GM12878 (cell line): ENCODE measurements at regions not wholly inside any gene's neighbourhood (a gene's known extent, or its start where the extent isn't known, plus 50 kb on each side); places are given as distances from the start of the nearest gene placed in this dataset.

Experiments used
- ATAC-seq: fragments of 200-7000 bp; cut with Tn5 transposase; 3 replicates; pipeline ENCODE4 v1.9.1; 2020; ENCODE audit warnings: mild to moderate bottlenecking, moderate library complexity
- BruUV-seq: library from RNA; stranded (reverse); fragments of 400-500 nt; replicated peaks from 2 replicates; lab custom pipeline; 2021; lab: Mats Ljungman, UMichigan
- CTCF ChIA-PET: fragments of 300-600 bp; sonication (Branson Sonifier 250); formaldehyde crosslinking; extraction: SDS; loops from one replicate; lab custom pipeline; 2021; ENCODE audit warnings: inconsistent platforms; lab: Yijun Ruan, JAX
- POLR2A ChIA-PET: fragments of 350-600 bp; formaldehyde crosslinking; extraction: SDS; loops from one replicate; lab custom pipeline; 2021; ENCODE audit warnings: inconsistent platforms; lab: Charles Lee
- RAD21 ChIA-PET: fragments of 300-600 bp; sonication (Branson Sonifier 250); formaldehyde crosslinking; loops from one replicate; lab custom pipeline; 2023; ENCODE audit warnings: antibody characterized with exemption; ENCODE audit not compliant: unreplicated experiment; lab: Charles Lee
- SMC1A ChIA-PET: fragments of 300-600 bp; sonication (Branson Sonifier 250); formaldehyde crosslinking; loops from one replicate; lab custom pipeline; 2023; ENCODE audit not compliant: unreplicated experiment, uncharacterized antibody; lab: Charles Lee
- DNase-seq: peaks from one replicate; pipeline ENCODE4 v3.0.0-alpha.2; 2011; ENCODE audit warnings: low read depth, low spot score
- FAIRE-seq: peaks from 3 replicates; lab custom pipeline; 2011; peaks lifted over from hg19 to GRCh38; lab: Jason Lieb, UNC
- H2AFZ ChIP-seq: 2 replicates; pipeline ENCODE4 v1.6.0; 2011; ENCODE audit warnings: low read depth, low read length, control low read depth; ENCODE audit not compliant: control insufficient read depth
- H3K27ac ChIP-seq: 2 replicates; pipeline ENCODE4 v1.5.1; 2011; ENCODE audit warnings: control low read depth; ENCODE audit not compliant: control insufficient read depth, insufficient read depth
- H3K27me3 ChIP-seq, 2 experiments: replicated peaks in 1 of 2; 2 replicates each; pipeline versions ENCODE4 v1.6.0 to v1.6.1; 2011; ENCODE audit warnings: low read length in 1 of 2; ENCODE audit not compliant: control insufficient read depth in 2 of 2, insufficient read depth in 2 of 2
- H3K36me3 ChIP-seq, 2 experiments: 2 replicates each; pipeline ENCODE4 v1.5.1; 2011; ENCODE audit warnings: low read length in 1 of 2; ENCODE audit not compliant: control insufficient read depth in 2 of 2, insufficient read depth in 2 of 2
- H3K4me1 ChIP-seq: 2 replicates; pipeline ENCODE4 v1.6.1; 2011; ENCODE audit warnings: mild to moderate bottlenecking, low read length, moderate library complexity, mixed read lengths; ENCODE audit not compliant: control insufficient read depth, insufficient read depth
- H3K4me2 ChIP-seq: 2 replicates; pipeline ENCODE4 v1.6.0; 2011; ENCODE audit warnings: control low read depth; ENCODE audit not compliant: control insufficient read depth, insufficient read depth
- H3K4me3 ChIP-seq: fragments of 200-600 bp; sonication (generic); 2 replicates; pipeline ENCODE4 v1.5.1; 2016
- H3K79me2 ChIP-seq: 2 replicates; pipeline ENCODE4 v1.6.0; 2011; ENCODE audit warnings: low read length; ENCODE audit not compliant: control insufficient read depth, insufficient read depth
- H3K9ac ChIP-seq: 2 replicates; pipeline ENCODE4 v1.8.0; 2011; ENCODE audit warnings: low read length, control low read depth, mixed read lengths; ENCODE audit not compliant: control insufficient read depth, insufficient read depth
- H3K9me3 ChIP-seq: replicated peaks from 3 replicates; pipeline ENCODE4 v1.5.1; 2011; ENCODE audit warnings: mild to moderate bottlenecking, low read length; ENCODE audit not compliant: control insufficient read depth, insufficient read depth
- H4K20me1 ChIP-seq: 2 replicates; pipeline ENCODE4 v1.6.0; 2011; ENCODE audit not compliant: control insufficient read depth, insufficient read depth
- ASH2L ChIP-seq: fragments of 300-600, 200-600 bp; sonication (generic); IDR thresholded peaks from 2 replicates; pipeline ENCODE4 v1.6.1; 2017; ENCODE audit warnings: low read depth, mild to moderate bottlenecking, borderline replicate concordance
- BCL3 ChIP-seq: IDR thresholded peaks from 2 replicates; pipeline ENCODE4 v1.6.1; 2011; ENCODE audit warnings: borderline replicate concordance, low read depth, mild to moderate bottlenecking, moderate library complexity, low read length; ENCODE audit not compliant: insufficient read depth, poor library complexity, severe bottlenecking
- E2F8 ChIP-seq: fragments of 450-650 bp; IDR thresholded peaks from 2 replicates; pipeline ENCODE4 v1.6.1; 2018; ENCODE audit warnings: mild to moderate bottlenecking, low read depth, moderate library complexity; ENCODE audit not compliant: partially characterized antibody
- FOXM1 ChIP-seq: IDR thresholded peaks from 2 replicates; pipeline ENCODE4 v1.6.1; 2012; ENCODE audit warnings: low read depth, mild to moderate bottlenecking, inconsistent platforms, low read length, moderate library complexity
- IKZF2 ChIP-seq, 2 experiments: fragments of 450-650 bp; IDR thresholded peaks; 2 replicates each; pipeline ENCODE4 v1.6.1; 2017; ENCODE audit warnings: mild to moderate bottlenecking in 2 of 2, moderate library complexity in 2 of 2
- IRF4 ChIP-seq: IDR thresholded peaks from 2 replicates; pipeline ENCODE4 v1.6.1; 2011; ENCODE audit warnings: low read depth, low read length
- IRF5 ChIP-seq: fragments of 450-650 bp; IDR thresholded peaks from 2 replicates; pipeline ENCODE4 v1.6.1; 2017; ENCODE audit warnings: borderline replicate concordance
- JUND ChIP-seq: IDR thresholded peaks from 2 replicates; pipeline ENCODE4 v1.6.1; 2012; ENCODE audit warnings: low read depth, mild to moderate bottlenecking, low read length, improper control_type of control experiment, moderate library complexity
- MEF2B ChIP-seq: fragments of 450-650 bp; IDR thresholded peaks from 2 replicates; pipeline ENCODE4 v1.6.1; 2018; ENCODE audit warnings: mild to moderate bottlenecking, moderate library complexity; ENCODE audit not compliant: partially characterized antibody, poor library complexity, severe bottlenecking
- SMARCA5 ChIP-seq: fragments of 450-650 bp; IDR thresholded peaks from 2 replicates; pipeline ENCODE4 v1.6.1; 2017; ENCODE audit warnings: mild to moderate bottlenecking
- SP1 ChIP-seq: IDR thresholded peaks from one replicate; pipeline ENCODE4 v1.6.1; 2011; ENCODE audit warnings: low read depth, low read length
- TBL1XR1 ChIP-seq: IDR thresholded peaks from 2 replicates; pipeline ENCODE4 v1.6.1; 2012; ENCODE audit warnings: low read depth, low read length, improper control_type of control experiment
- TCF3 ChIP-seq: IDR thresholded peaks from 2 replicates; pipeline ENCODE4 v1.6.1; 2012; ENCODE audit warnings: low read depth, mild to moderate bottlenecking, low read length, borderline replicate concordance; ENCODE audit not compliant: insufficient read depth
- ZNF217 ChIP-seq: fragments of 450-650 bp; IDR thresholded peaks from 2 replicates; pipeline ENCODE4 v1.6.1; 2017; ENCODE audit warnings: antibody characterized with exemption, mild to moderate bottlenecking
- WGBS: methylation state at CpG from one replicate; pipeline ENCODE4 v1.1.6; 2016; ENCODE audit warnings: low lambda C conversion rate; ENCODE audit not compliant: insufficient replicate concordance, insufficient coverage; ENCODE audit errors: missing lambda C conversion rate; 5-methylcytosine and 5-hydroxymethylcytosine counted together
- in situ Hi-C: fragments of 300-500 bp; cut with MboI; formaldehyde crosslinking; loops from 9 replicates; pipeline ENCODE4 v1.14.3; 2018; ENCODE audit warnings: mixed read lengths
- intact Hi-C: fragments of 100-400 bp; cut with micrococcal nuclease; formaldehyde crosslinking; loops from one replicate; pipeline ENCODE4 v1.14.2; 2022; ENCODE audit not compliant: unreplicated experiment

- no peak for TF ChIP-seq IRF5
Measured at GRCh38 chr7:112970771-112971170, 115.9 kb downstream of the GPR85 start (continued).

- FAIRE-seq, result no peak
- CTCF ChIA-PET, result no interaction called here
- BruUV-seq, result no TSS peak
Measured at GRCh38 chr7:112969946-112970345, 116.7 kb downstream of the GPR85 start.

More at GRCh38 chr7:112969946-112970345, 116.7 kb downstream of the GPR85 start:
- no peak overlapping the region for H2AFZ ChIP-seq
- in situ Hi-C loops, result no loop called here
- H3K9me3 ChIP-seq, result no peaks in the 10 kb centered on the region
- H3K36me3 ChIP-seq, result no peaks in the 10 kb centered on the region
- intact Hi-C loops, result no loop called here
- DNase-seq (no peak), ATAC-seq (no peak)
- 32% methylated on average over 1 of the region's 1 CpG for WGBS
- H4K20me1 ChIP-seq, result no peaks in the 10 kb centered on the region
- POLR2A ChIA-PET, result no interaction called here
- RAD21 ChIA-PET, result no interaction called here
- SMC1A ChIA-PET, result no interaction called here
- no peaks in the 10 kb centered on the region for H3K4me1 ChIP-seq
- H3K4me2 ChIP-seq, result no peak overlapping the region
- no peak for TF ChIP-seq TBL1XR1
- TF ChIP-seq IKZF2 (IDR thresholded peaks at IDR 0.05), result no peak
- TF ChIP-seq FOXM1, result no peak
- TF ChIP-seq JUND, result no peak
- TF ChIP-seq SP1, result no peak
- no peak for TF ChIP-seq TCF3
- TF ChIP-seq SMARCA5, result no peak
- TF ChIP-seq E2F8, result no peak
- TF ChIP-seq ASH2L, result no peak
- TF ChIP-seq BCL3, result no peak
- no peak for TF ChIP-seq ZNF217
- TF ChIP-seq IRF4, result no peak
- TF ChIP-seq MEF2B, result no peak
- no peak overlapping the region for H3K9ac ChIP-seq
- H3K27me3 ChIP-seq, result no peaks in the 10 kb centered on the region
- H3K27ac ChIP-seq, result no peak overlapping the region
- H3K79me2 ChIP-seq, result no peaks in the 10 kb centered on the region
- H3K4me3 ChIP-seq, result no peak overlapping the region
